GM18907 (cell line): ENCODE measurements at regions not wholly inside any gene's neighbourhood (a gene's known extent, or its start where the extent isn't known, plus 50 kb on each side); places are given as distances from the start of the nearest gene placed in this dataset.

Experiments
- ATAC-seq: cut with Tn5 transposase; IDR thresholded peaks from one replicate; pipeline ENCODE4 v1.9.1; 2021; ENCODE audit warnings: mild to moderate bottlenecking, moderate library complexity; ENCODE audit not compliant: unreplicated experiment

- ATAC-seq = no peak
Observed at GRCh38 chr9:11871852-11872251, 821.3 kb upstream of the TYRP1 start.

- ATAC-seq = no peak
Observed at GRCh38 chr9:11872471-11872870, 820.7 kb upstream of the TYRP1 start.

GRCh38 chr9:11874414-11874813 is 818.8 kb upstream of the TYRP1 start:
- ATAC-seq = no peak

GRCh38 chr9:11892401-11892800 is 800.8 kb upstream of the TYRP1 start:
- ATAC-seq = no peak

- no peak for ATAC-seq
Observed at GRCh38 chr9:11893331-11893730, 799.9 kb upstream of the TYRP1 start.

GRCh38 chr9:11894136-11894535 is 799.0 kb upstream of the TYRP1 start:
- ATAC-seq = no peak

- ATAC-seq = no peak
Observed at GRCh38 chr9:11902610-11903009, 790.6 kb upstream of the TYRP1 start.

GRCh38 chr9:11915699-11916098 is 777.5 kb upstream of the TYRP1 start:
- ATAC-seq = no peak

- no peak for ATAC-seq
Observed at GRCh38 chr9:11928871-11929321, 764.3 kb upstream of the TYRP1 start.

GRCh38 chr9:11931109-11931508 is 762.1 kb upstream of the TYRP1 start:
- ATAC-seq = no peak

GRCh38 chr9:11931751-11932150 is 761.4 kb upstream of the TYRP1 start:
- no peak for ATAC-seq

- ATAC-seq = no peak
Observed at GRCh38 chr9:11933926-11934325, 759.3 kb upstream of the TYRP1 start.

GRCh38 chr9:11946531-11946930 is 746.7 kb upstream of the TYRP1 start:
- no peak for ATAC-seq

GRCh38 chr9:11962327-11962726 is 730.9 kb upstream of the TYRP1 start:
- no peak for ATAC-seq

GRCh38 chr9:11966786-11967185 is 726.4 kb upstream of the TYRP1 start:
- ATAC-seq = no peak

- no peak for ATAC-seq
Observed at GRCh38 chr9:11968631-11969030, 724.6 kb upstream of the TYRP1 start.

GRCh38 chr9:11973011-11973410 is 720.2 kb upstream of the TYRP1 start:
- no peak for ATAC-seq

- ATAC-seq = no peak
Observed at GRCh38 chr9:11973511-11973910, 719.7 kb upstream of the TYRP1 start.

GRCh38 chr9:11992866-11993265 is 700.3 kb upstream of the TYRP1 start:
- ATAC-seq = no peak

GRCh38 chr9:12014488-12014887 is 678.7 kb upstream of the TYRP1 start:
- ATAC-seq = no peak

GRCh38 chr9:12054235-12054634 is 639.0 kb upstream of the TYRP1 start:
- no peak for ATAC-seq

- ATAC-seq = no peak
Observed at GRCh38 chr9:12056874-12057273, 636.3 kb upstream of the TYRP1 start.

- no peak for ATAC-seq
Observed at GRCh38 chr9:12060067-12060466, 633.1 kb upstream of the TYRP1 start.

GRCh38 chr9:12060811-12061210 is 632.4 kb upstream of the TYRP1 start:
- no peak for ATAC-seq
